Hepatocyte (in vitro differentiated cells): ENCODE measurements at regions not wholly inside any gene's neighbourhood (a gene's known extent, or its start where the extent isn't known, plus 50 kb on each side); places are given as distances from the start of the nearest gene placed in this dataset.

Experiments
- EZH2 ChIP-seq: fragments of 200-600 bp; sonication (generic); IDR thresholded peaks from 2 replicates; pipeline ENCODE4 v1.6.1; 2016; ENCODE audit warnings: antibody characterized with exemption, mild to moderate bottlenecking, borderline replicate concordance
- TF ChIP-seq, protein P1 (sequence below): fragments of 200-600 bp; sonication (generic); IDR thresholded peaks from 2 replicates; pipeline ENCODE4 v1.5.1; 2016; ENCODE audit warnings: antibody characterized with exemption, mild to moderate bottlenecking; ENCODE audit not compliant: poor library complexity

DNA sequence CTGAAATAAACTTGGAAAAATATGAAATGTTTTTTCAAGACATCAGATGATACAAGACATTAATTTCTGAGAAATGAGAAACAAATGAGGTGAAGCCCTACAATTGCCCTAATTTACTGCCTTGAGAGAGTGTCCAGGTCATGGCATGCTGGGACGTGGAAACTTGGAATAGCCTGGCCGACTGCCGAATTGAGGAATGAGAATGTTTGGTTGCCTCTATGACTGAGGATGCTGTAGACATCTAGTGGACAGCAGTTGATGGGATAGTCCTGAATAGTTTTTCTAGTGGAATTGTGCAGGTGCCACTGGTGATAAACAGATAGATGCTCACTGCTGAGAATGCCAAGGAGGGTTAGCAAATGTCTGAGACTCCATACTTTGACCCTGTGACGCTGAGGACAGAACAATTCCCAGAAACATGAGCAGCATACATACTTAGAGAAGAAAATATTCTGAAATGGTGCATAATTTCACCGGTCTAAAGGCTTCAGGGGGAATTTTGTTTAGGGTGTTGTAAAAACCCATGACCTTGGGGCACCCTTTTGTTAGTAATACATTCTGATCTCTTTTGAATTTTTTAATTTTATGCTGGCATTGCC lies 56.5 kb upstream of the CWC22 start:
- TF ChIP-seq, protein P1, sequence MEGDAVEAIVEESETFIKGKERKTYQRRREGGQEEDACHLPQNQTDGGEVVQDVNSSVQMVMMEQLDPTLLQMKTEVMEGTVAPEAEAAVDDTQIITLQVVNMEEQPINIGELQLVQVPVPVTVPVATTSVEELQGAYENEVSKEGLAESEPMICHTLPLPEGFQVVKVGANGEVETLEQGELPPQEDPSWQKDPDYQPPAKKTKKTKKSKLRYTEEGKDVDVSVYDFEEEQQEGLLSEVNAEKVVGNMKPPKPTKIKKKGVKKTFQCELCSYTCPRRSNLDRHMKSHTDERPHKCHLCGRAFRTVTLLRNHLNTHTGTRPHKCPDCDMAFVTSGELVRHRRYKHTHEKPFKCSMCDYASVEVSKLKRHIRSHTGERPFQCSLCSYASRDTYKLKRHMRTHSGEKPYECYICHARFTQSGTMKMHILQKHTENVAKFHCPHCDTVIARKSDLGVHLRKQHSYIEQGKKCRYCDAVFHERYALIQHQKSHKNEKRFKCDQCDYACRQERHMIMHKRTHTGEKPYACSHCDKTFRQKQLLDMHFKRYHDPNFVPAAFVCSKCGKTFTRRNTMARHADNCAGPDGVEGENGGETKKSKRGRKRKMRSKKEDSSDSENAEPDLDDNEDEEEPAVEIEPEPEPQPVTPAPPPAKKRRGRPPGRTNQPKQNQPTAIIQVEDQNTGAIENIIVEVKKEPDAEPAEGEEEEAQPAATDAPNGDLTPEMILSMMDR, result no peak
- no peak for TF ChIP-seq EZH2
